HG03432 (cell line): ENCODE measurements at regions not wholly inside any gene's neighbourhood (a gene's known extent, or its start where the extent isn't known, plus 50 kb on each side); places are given as distances from the start of the nearest gene placed in this dataset.
"Not testable (repeated sequence)": the region's sequence is repeated elsewhere in the genome, so short reads cannot be mapped to it uniquely, and the experiment has no call there.

Source experiments
- ATAC-seq: cut with Tn5 transposase; IDR thresholded peaks from one replicate; pipeline ENCODE4 v1.9.1; 2021; ENCODE audit warnings: mild to moderate bottlenecking, moderate library complexity; ENCODE audit not compliant: unreplicated experiment

GRCh38 chr6:74069089-74069581 lies 373.1 kb downstream of the CD109 start:
- no peak for ATAC-seq

- ATAC-seq, result no peak
Measured at GRCh38 chr6:74066168-74066871, 370.3 kb downstream of the CD109 start.

- no peak for ATAC-seq
Measured at GRCh38 chr6:74065705-74066104, 369.7 kb downstream of the CD109 start.

- ATAC-seq, result no peak
Measured at GRCh38 chr6:74063391-74063790, 367.4 kb downstream of the CD109 start.

- ATAC-seq, result no peak
Measured at GRCh38 chr6:74061201-74061600, 365.2 kb downstream of the CD109 start.

- no peak for ATAC-seq
Measured at GRCh38 chr6:74060354-74060753, 364.4 kb downstream of the CD109 start.

GRCh38 chr6:74058606-74059005 lies 362.6 kb downstream of the CD109 start:
- ATAC-seq, result no peak

- no peak for ATAC-seq
Measured at GRCh38 chr6:74057326-74057725, 361.3 kb downstream of the CD109 start.

GRCh38 chr6:74054190-74054589 lies 358.2 kb downstream of the CD109 start:
- ATAC-seq, result no peak

- ATAC-seq, result no peak
Measured at GRCh38 chr6:74050921-74051320, 354.9 kb downstream of the CD109 start.

- ATAC-seq, result no peak
Measured at GRCh38 chr6:74048387-74048786, 352.4 kb downstream of the CD109 start.

- no peak for ATAC-seq
Measured at GRCh38 chr6:74044417-74045096, 348.6 kb downstream of the CD109 start.

GRCh38 chr6:74041420-74041819 lies 345.4 kb downstream of the CD109 start:
- no peak for ATAC-seq

GRCh38 chr6:74018825-74019224 lies 322.8 kb downstream of the CD109 start:
- no peak for ATAC-seq

GRCh38 chr6:74015427-74015826 lies 319.4 kb downstream of the CD109 start:
- no peak for ATAC-seq

- ATAC-seq, result no peak
Measured at GRCh38 chr6:74000666-74001490, 304.9 kb downstream of the CD109 start.

- ATAC-seq, result not testable (repeated sequence)
Measured at GRCh38 chr6:73990609-73991238, 294.7 kb downstream of the CD109 start.

- no peak for ATAC-seq
Measured at GRCh38 chr6:73989428-73989827, 293.4 kb downstream of the CD109 start.

GRCh38 chr6:73985891-73986290 lies 289.9 kb downstream of the CD109 start:
- no peak for ATAC-seq

GRCh38 chr6:73984571-73985210 lies 288.7 kb downstream of the CD109 start:
- no peak for ATAC-seq

- no peak for ATAC-seq
Measured at GRCh38 chr6:73983367-73983766, 287.4 kb downstream of the CD109 start.
